ENCODE measurements at regions not wholly inside any gene's neighbourhood (a gene's known extent, or its start where the extent isn't known, plus 50 kb on each side); places are given as distances from the start of the nearest gene placed in this dataset.
A peak's percentile ranks its signal among the peaks of the same experiment; 100 is the strongest.

GRCh38 chr14:61632401-61632800 is 62.9 kb upstream of the HIF1A start:
- DNase-seq: no peak
- no peak overlapping the region for H2BK120ac ChIP-seq (ENCODE audit: low read depth, low read length)
- no peak overlapping the region for H2AK9ac ChIP-seq (replicated peaks; ENCODE audit: low read depth, low read length, poor library complexity)
- H3K27me3 ChIP-seq (ENCODE audit: control insufficient read depth, insufficient read depth, low read length): no peaks in the 10 kb centered on the region
- H3K27ac ChIP-seq (ENCODE audit: insufficient read depth, low read length): no peak overlapping the region
- H3K9me3 ChIP-seq (ENCODE audit: control insufficient read depth, insufficient read depth, low read length): no peaks in the 10 kb centered on the region
- no peak overlapping the region for H2BK5ac ChIP-seq (ENCODE audit: low read depth, low read length, poor library complexity, severe bottlenecking)
- BruUV-seq (replicated peaks): no TSS peak
- no peak overlapping the region for H3K23ac ChIP-seq (ENCODE audit: low read depth, low read length)
- H3K4me1 ChIP-seq (ENCODE audit: control insufficient read depth, insufficient read depth, low read length): peaks cover 3% of the 10 kb centered on the region
- TF ChIP-seq, protein P1, sequence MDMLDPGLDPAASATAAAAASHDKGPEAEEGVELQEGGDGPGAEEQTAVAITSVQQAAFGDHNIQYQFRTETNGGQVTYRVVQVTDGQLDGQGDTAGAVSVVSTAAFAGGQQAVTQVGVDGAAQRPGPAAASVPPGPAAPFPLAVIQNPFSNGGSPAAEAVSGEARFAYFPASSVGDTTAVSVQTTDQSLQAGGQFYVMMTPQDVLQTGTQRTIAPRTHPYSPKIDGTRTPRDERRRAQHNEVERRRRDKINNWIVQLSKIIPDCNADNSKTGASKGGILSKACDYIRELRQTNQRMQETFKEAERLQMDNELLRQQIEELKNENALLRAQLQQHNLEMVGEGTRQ (IDR thresholded peaks at IDR 0.05; ENCODE audit: low read depth, low read length): no peak
- TF ChIP-seq RFX5 (IDR thresholded peaks at IDR 0.05; ENCODE audit: low read depth, low read length): no peak
- TF ChIP-seq RCOR1 (IDR thresholded peaks at IDR 0.05; ENCODE audit: insufficient replicate concordance, low read length): no peak
- TF ChIP-seq MXI1 (IDR thresholded peaks at IDR 0.05; ENCODE audit: borderline replicate concordance, low read depth, low read length): no peak
- no peak for TF ChIP-seq FOS (IDR thresholded peaks at IDR 0.05; ENCODE audit: low read depth, low read length)
- TF ChIP-seq CTCF (conservative IDR thresholded peaks at IDR 0.05; ENCODE audit: low read depth, low read length): no peak
- no peak for TF ChIP-seq CHD1 (IDR thresholded peaks at IDR 0.05; ENCODE audit: low read depth, low read length)
- TF ChIP-seq NFE2L2 (IDR thresholded peaks at IDR 0.05; ENCODE audit: low read depth, low read length): no peak
- TF ChIP-seq CEBPB (IDR thresholded peaks at IDR 0.05; ENCODE audit: low read depth, low read length): no peak
- no peak for TF ChIP-seq MAFK (IDR thresholded peaks at IDR 0.05; ENCODE audit: low read depth, low read length)
- no peak for TF ChIP-seq RAD21 (IDR thresholded peaks at IDR 0.05; ENCODE audit: low read length)
- TF ChIP-seq BHLHE40 (IDR thresholded peaks at IDR 0.05; ENCODE audit: low read depth, low read length): no peak
- no peak for TF ChIP-seq SMC3 (IDR thresholded peaks at IDR 0.05; ENCODE audit: low read depth, low read length)
- no peak for TF ChIP-seq ELK1 (IDR thresholded peaks at IDR 0.05; ENCODE audit: borderline replicate concordance, low read depth, low read length)
- TF ChIP-seq MAZ (IDR thresholded peaks at IDR 0.05; ENCODE audit: borderline replicate concordance, low read depth, low read length): no peak
- TF ChIP-seq POLR2A (IDR thresholded peaks at IDR 0.05; ENCODE audit: low read depth, low read length): no peak
- 80% methylated on average over 1 of the region's 3 CpGs; no CpG with 5 or more reads in 1 of the 2 experiments for WGBS, 2 experiments (ENCODE audit: extremely low coverage in 2 of 2, insufficient read length in 1 of 2)
- ChIA-PET POLR2A (ENCODE audit: unreplicated experiment) (no interaction called here), CTCF (no interaction called here)
- no peaks in the 10 kb centered on the region for H4K20me1 ChIP-seq (ENCODE audit: insufficient read depth, low read length)
- H2AK5ac ChIP-seq (ENCODE audit: low read depth, low read length): no peak overlapping the region
- no peak overlapping the region for H2AFZ ChIP-seq (replicated peaks; ENCODE audit: low read length, poor library complexity)
- H3K4ac ChIP-seq (ENCODE audit: low read depth, low read length): no peak overlapping the region
- no peak overlapping the region for H3K14ac ChIP-seq (replicated peaks; ENCODE audit: low read depth, low read length)
- dilution Hi-C loops (cut with HindIII; ENCODE audit: low sequenced_read_pairs, unreplicated experiment): no loop called here
- no peak overlapping the region for H3K9ac ChIP-seq (ENCODE audit: low read depth, low read length)
- H3K4me3 ChIP-seq (ENCODE audit: insufficient read depth, low read depth, low read length): no peak overlapping the region
- intact Hi-C loops (cut with micrococcal nuclease): no loop called here
- H3K4me2 ChIP-seq (ENCODE audit: low read depth, low read length): no peak overlapping the region
- H4K91ac ChIP-seq (ENCODE audit: insufficient read depth, low read depth, low read length): no peak overlapping the region
- H2BK20ac ChIP-seq (ENCODE audit: low read depth, low read length): no peak overlapping the region
- ATAC-seq (ENCODE audit: low read depth): no peak
- no peaks in the 10 kb centered on the region for H3K9me1 ChIP-seq (ENCODE audit: insufficient read depth, low read length)
- H3K56ac ChIP-seq (ENCODE audit: extremely low read depth, insufficient read depth, low read length): no peak overlapping the region
- in situ Hi-C loops (cut with MboI; ENCODE audit: low sequenced_read_pairs): no loop called here
- no peak overlapping the region for H4K8ac ChIP-seq (ENCODE audit: low read depth in 2 of 2, low read length in 2 of 2)
- H2BK15ac ChIP-seq (ENCODE audit: low read depth, low read length): peak overlapping the region; percentile 63; the same call in 1 of the 3 replicates
- no peak overlapping the region for H4K5ac ChIP-seq (ENCODE audit: low read depth, low read length)
- no peak overlapping the region for H3K18ac ChIP-seq (ENCODE audit: low read depth, low read length)
- H3K36me3 ChIP-seq (ENCODE audit: control insufficient read depth, insufficient read depth, low read length): no peaks in the 10 kb centered on the region
- no peaks in the 10 kb centered on the region for H3K79me1 ChIP-seq (ENCODE audit: low read depth in 1 of 2, low read length in 2 of 2)
